ENCODE measurements at regions not wholly inside any gene's neighbourhood (a gene's known extent, or its start where the extent isn't known, plus 50 kb on each side); places are given as distances from the start of the nearest gene placed in this dataset.

DNA sequence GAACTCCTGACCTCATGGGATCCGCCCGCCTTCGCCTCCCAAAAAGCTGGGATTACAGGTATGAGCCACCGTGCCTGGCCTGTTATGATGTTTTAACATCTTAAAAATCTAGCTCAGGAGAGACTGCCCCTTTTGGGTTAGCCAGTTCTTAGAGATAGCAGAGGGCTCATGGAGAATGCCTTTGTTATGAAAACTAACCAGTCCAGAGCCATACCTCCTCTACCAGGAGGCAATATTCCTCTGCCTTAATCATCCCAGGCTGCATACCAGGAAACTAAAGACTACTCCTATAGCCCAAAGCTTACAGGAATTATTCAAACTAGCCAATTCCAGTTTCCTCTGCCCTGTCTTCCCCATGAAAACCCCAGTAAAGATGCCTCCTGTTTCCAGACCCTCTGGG, 96.0 kb upstream of the MDM1 start:
- Histone ChIP-seq H3K9me3 (replicated peaks; ENCODE audit: insufficient read depth, low read length) (no peaks in the 10 kb centered on the region), H3K4me1 (ENCODE audit: low read length) (no peaks in the 10 kb centered on the region), H3K36me3 (replicated peaks; ENCODE audit: insufficient read depth, low read length) (no peaks in the 10 kb centered on the region), H3K4me2 (ENCODE audit: low read depth, low read length) (no peak overlapping the region), H3K9me2 (replicated peaks; ENCODE audit: insufficient read depth, low read length) (no peaks in the 10 kb centered on the region), H3F3A (ENCODE audit: insufficient read depth, low read length) (no peaks in the 10 kb centered on the region), H4K20me1 (ENCODE audit: insufficient read depth, low read length) (no peaks in the 10 kb centered on the region), H2AFZ (ENCODE audit: low read length) (no peak overlapping the region), H3K27ac (ENCODE audit: low read length) (no peak overlapping the region), H3K79me2 (ENCODE audit: low read length) (no peaks in the 10 kb centered on the region), H3K4me3 (ENCODE audit: low read length) (no peak overlapping the region), H3K27me3 (replicated peaks; ENCODE audit: insufficient read depth, low read length) (no peaks in the 10 kb centered on the region), H3K9ac (ENCODE audit: low read length) (no peak overlapping the region)
- no peak for DNase-seq
- TF ChIP-seq EZH2phosphoT487 (IDR thresholded peaks at IDR 0.05; ENCODE audit: low read length) (no peak), EZH2 (optimal IDR thresholded peaks at IDR 0.05; ENCODE audit: low read depth, low read length) (no peak)
- TF ChIP-seq, protein P1, sequence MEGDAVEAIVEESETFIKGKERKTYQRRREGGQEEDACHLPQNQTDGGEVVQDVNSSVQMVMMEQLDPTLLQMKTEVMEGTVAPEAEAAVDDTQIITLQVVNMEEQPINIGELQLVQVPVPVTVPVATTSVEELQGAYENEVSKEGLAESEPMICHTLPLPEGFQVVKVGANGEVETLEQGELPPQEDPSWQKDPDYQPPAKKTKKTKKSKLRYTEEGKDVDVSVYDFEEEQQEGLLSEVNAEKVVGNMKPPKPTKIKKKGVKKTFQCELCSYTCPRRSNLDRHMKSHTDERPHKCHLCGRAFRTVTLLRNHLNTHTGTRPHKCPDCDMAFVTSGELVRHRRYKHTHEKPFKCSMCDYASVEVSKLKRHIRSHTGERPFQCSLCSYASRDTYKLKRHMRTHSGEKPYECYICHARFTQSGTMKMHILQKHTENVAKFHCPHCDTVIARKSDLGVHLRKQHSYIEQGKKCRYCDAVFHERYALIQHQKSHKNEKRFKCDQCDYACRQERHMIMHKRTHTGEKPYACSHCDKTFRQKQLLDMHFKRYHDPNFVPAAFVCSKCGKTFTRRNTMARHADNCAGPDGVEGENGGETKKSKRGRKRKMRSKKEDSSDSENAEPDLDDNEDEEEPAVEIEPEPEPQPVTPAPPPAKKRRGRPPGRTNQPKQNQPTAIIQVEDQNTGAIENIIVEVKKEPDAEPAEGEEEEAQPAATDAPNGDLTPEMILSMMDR (IDR thresholded peaks at IDR 0.05; ENCODE audit: low read length): no peak

DNA sequence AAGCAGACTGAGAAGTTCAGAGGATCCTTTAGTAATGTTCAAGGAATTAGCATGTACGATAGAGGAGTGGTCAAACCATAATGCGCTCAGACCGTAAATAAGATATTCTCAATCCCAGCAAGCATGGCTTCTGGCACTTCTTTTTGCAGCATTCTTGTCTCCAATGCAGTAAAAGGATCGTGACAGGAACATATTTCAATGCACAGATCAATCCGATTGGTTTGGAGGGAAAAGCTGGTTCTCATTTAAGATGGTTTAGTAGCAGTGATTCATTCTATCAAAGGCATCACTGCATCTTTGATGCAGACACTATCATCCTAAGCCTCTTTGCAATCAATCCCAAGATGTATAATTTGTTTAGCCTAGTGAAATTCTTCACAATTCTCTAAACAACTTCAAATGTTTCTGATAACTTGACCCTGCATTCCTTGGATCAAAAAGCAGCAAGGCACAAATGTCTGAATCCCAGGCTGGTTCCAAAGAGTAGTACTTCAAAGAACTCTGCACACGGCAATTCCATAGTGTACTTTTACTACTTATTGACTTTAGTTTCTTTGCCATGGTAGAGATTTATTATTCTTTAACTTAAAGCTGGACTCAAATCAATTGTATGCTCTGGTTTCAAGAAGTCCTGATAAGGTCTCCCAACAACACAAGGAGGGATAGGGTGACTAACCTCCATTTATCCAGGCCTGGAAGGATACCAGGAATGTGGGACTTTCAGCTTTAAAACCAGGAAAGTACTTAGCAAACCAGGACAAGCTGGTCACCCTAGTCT, 96.8 kb upstream of the MDM1 start:
- Histone ChIP-seq H3K4me3 (ENCODE audit: low read length) (no peak overlapping the region), H2AFZ (ENCODE audit: low read length) (no peak overlapping the region), H3K4me1 (ENCODE audit: low read length) (no peaks in the 10 kb centered on the region), H3K79me2 (ENCODE audit: low read length) (no peaks in the 10 kb centered on the region), H3F3A (ENCODE audit: insufficient read depth, low read length) (no peaks in the 10 kb centered on the region), H3K36me3 (replicated peaks; ENCODE audit: insufficient read depth, low read length) (no peaks in the 10 kb centered on the region), H3K9ac (ENCODE audit: low read length) (no peak overlapping the region), H4K20me1 (ENCODE audit: insufficient read depth, low read length) (no peaks in the 10 kb centered on the region), H3K9me3 (replicated peaks; ENCODE audit: insufficient read depth, low read length) (no peaks in the 10 kb centered on the region), H3K27ac (ENCODE audit: low read length) (no peak overlapping the region), H3K9me2 (replicated peaks; ENCODE audit: insufficient read depth, low read length) (no peaks in the 10 kb centered on the region), H3K4me2 (ENCODE audit: low read depth, low read length) (no peak overlapping the region), H3K27me3 (replicated peaks; ENCODE audit: insufficient read depth, low read length) (no peaks in the 10 kb centered on the region)
- DNase-seq: no peak
- TF ChIP-seq EZH2 (optimal IDR thresholded peaks at IDR 0.05; ENCODE audit: low read depth, low read length) (no peak), EZH2phosphoT487 (IDR thresholded peaks at IDR 0.05; ENCODE audit: low read length) (no peak)
- TF ChIP-seq, protein P1 (IDR thresholded peaks at IDR 0.05; ENCODE audit: low read length): no peak

DNA sequence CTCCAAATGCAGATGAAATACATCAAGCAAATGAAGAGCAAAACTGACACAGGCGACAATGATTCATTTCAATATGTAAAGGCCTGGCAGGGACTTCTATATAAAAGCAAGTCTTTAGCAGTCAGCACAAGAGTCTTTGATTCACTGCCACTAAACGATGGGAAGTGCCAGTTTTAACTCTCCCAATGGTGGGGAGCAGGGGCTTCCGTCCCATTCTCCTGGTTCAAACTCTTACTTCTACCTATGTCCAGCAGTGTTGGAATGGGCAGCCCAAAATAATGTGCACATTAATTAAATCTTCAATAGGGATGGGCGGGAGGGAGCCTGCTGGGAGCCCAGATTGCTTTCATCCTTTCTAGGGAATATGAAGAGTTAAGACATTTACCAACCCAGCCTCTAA, 97.5 kb upstream of the MDM1 start:
- Histone ChIP-seq H3K9me2 (replicated peaks; ENCODE audit: insufficient read depth, low read length) (no peaks in the 10 kb centered on the region), H3K9me3 (replicated peaks; ENCODE audit: insufficient read depth, low read length) (no peaks in the 10 kb centered on the region), H3K36me3 (replicated peaks; ENCODE audit: insufficient read depth, low read length) (no peaks in the 10 kb centered on the region), H3F3A (ENCODE audit: insufficient read depth, low read length) (no peaks in the 10 kb centered on the region), H3K4me3 (ENCODE audit: low read length) (no peak overlapping the region), H3K9ac (ENCODE audit: low read length) (no peak overlapping the region), H2AFZ (ENCODE audit: low read length) (no peak overlapping the region), H3K4me2 (ENCODE audit: low read depth, low read length) (no peak overlapping the region), H4K20me1 (ENCODE audit: insufficient read depth, low read length) (no peaks in the 10 kb centered on the region), H3K27ac (ENCODE audit: low read length) (no peak overlapping the region), H3K79me2 (ENCODE audit: low read length) (no peaks in the 10 kb centered on the region), H3K27me3 (replicated peaks; ENCODE audit: insufficient read depth, low read length) (no peaks in the 10 kb centered on the region), H3K4me1 (ENCODE audit: low read length) (no peaks in the 10 kb centered on the region)
- TF ChIP-seq EZH2 (optimal IDR thresholded peaks at IDR 0.05; ENCODE audit: low read depth, low read length) (no peak), EZH2phosphoT487 (IDR thresholded peaks at IDR 0.05; ENCODE audit: low read length) (no peak)
- TF ChIP-seq, protein P1 (IDR thresholded peaks at IDR 0.05; ENCODE audit: low read length): no peak
- no peak for DNase-seq

All from MM.1S (cell line).